ENCODE measurements at regions not wholly inside any gene's neighbourhood (a gene's known extent, or its start where the extent isn't known, plus 50 kb on each side); places are given as distances from the start of the nearest gene placed in this dataset.

DNA sequence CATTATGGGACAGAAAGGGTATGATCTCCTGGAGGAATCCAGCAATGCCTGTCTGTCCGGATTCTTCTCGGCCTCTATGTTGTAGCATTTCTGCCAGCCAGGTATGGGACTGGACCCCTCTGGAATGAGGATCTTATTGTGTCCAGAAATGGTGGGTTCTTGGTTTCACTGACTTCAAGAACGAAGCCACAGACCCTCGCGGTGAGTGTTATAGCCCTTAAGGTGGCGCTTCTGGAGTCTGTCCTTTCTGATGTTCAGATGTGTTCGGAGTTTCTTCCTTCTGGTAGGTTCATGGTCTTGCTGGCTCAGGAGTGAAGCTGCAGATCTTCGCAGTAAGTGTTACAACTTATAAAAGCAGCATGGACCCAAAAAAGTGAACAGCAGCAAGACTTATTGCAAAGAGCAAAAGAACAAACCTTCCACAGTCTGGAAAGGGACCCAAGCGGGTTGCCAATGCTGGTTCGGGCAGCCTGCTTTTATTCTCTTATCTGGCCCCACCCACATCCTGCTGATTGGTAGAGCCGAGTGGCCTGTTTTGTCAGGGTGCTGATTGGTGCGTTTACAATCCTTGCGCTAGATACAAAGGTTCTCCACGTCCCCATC is 62.3 kb upstream of the IER3 start:
- no peak for DNase-seq (ENCODE audit: low spot score)

DNA sequence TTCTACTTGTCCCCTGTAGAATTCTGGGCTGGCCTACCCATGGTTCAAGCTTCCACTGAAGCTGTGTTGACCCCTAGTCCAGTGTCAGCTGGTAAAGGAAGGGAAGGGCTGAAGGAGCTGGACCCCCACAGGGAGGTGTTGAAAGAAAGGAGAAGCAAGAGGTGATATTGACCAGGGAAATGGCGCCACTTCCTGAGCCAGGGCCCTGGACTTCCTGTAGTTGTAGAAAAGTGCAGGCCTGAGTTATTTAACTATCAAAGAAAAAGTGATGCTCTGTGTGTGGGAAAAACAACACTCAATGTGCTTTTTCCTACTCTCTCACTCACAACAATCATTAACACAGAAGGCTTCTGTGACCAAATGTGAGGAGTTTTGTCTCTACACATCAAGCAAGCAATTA is 60.0 kb upstream of the IER3 start:
- no peak for DNase-seq (ENCODE audit: low spot score)

DNA sequence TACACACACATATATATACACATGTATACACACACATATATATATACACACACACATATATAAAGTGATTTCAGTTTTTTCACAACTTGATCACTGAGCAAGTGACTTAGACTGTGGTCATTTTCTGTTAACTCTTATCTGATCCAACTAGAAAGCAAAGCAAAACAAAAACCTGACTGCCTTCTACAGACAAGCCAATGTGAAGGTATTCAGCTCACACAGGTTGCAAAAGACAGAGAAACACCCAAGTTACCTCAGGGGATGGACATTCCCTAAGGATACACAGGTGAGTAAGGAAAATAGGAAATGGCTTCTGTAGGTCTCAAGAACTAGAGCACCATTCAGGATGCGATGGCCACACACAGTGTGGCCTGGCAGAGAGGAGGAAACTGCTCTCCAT is 58.4 kb upstream of the IER3 start:
- DNase-seq (ENCODE audit: low spot score), result no peak

DNA sequence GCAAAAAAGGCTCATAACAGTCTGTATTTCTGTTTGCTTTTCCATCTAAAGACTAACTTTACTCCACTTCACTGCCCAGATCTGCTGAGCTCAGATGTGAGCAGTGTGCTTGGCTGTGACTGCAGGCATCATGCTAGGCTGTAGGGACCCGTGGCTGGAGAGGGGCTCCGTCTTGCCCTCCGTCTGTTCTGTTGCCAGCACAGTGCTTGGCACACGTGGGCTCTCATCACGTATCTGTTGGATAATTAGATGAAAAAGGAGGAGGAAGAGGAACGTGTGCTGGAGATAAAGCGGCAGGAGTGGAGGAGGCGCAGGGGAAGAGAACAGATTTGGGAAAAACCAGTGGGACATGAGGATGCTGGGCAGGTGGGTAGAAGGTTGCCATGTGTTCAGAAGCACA is 57.6 kb upstream of the IER3 start:
- no peak for DNase-seq (ENCODE audit: low spot score)

DNA sequence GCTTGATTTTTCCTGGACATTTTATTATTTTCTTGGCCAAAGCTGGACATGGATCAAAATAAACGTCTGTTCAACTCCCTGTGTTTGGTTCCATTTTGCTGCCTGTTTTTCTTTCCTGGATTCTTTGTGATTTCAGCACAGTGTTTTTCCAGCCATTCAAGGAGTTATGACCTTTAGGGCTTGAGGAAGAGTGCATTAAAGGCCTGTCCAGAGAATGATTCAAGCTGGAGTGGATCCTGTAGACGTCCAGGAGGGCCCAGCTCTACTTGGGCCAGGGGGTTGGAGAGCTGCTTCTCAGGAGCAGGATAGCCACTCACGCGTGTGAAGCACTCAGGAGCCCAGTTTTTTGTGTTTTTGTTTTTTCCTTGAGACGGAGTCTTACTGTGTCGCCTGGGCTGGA is 56.5 kb upstream of the IER3 start:
- no peak for DNase-seq (ENCODE audit: low spot score)

DNA sequence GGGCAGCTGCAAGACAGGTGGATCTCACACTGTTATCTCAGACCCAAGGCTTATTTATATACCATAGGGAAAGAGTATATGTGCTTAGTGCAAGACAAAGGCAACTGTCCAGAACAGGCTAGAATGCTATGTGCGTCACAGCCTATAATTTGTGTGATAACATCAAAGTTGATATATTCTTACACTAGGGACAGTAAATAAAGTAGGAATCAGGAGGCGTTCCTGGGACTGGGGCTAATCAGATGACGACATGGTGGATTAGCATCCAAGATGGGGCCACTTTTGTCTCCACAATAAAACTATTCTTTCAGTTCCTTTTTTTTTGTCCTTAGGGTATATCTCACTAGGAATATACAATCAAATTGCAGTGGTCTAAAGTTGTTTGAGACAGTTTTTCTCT is 54.9 kb upstream of the IER3 start:
- no peak for DNase-seq (ENCODE audit: low spot score)

DNA sequence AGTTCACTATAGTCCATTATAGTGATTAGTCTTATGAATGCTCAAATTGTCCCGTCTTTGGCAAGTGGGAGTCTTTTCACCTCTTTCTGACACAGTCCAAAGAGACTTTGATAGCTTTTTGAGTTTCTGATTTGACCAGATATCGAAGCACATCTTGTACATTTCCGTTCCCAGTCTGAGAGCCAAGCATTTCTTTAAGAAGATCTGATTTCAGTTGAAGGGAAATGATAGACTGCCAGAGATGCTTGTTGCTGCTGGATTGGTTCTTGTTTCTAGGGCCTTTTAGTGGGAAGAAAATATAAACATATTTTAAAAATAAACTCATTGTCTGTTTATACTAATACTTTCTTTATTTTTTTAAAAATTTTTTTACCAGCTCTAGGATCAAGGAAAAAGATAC is 54.1 kb upstream of the IER3 start:
- no peak for DNase-seq (ENCODE audit: low spot score)

DNA sequence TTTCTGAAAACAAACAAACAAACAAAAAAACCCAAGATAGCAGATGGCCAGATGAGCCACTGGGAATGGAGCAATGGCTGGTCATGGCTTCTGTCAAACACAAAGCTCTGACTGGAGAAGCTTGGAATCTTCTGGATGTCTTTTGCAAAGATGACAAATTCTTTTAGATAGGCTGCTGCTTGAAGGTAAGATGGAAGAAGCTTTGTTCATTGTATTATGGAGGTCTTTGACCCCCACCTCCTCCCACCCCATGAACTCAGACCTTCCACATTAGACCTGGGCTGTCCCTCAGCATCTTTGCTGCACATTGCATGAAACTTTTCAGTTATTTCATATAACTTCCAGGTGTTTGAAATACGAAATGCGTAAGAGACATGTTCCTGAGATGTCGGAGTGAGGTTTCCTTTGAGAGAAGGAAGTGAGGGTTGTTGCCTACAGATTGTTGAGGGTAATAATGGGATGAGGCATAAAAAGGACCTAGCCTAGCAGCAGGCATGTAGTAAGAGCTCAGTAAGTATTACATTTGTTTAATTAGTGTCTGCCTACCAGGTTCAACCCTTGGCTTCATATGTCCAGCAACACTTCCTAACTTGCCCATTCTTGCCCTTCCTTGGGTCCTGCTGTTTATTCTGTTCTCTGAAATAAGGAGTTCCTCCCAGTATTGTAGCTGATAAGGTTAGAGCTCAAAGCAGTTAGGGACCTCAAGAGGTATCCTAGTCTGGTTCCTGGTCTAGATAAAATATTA is 51.4 kb upstream of the IER3 start:
- DNase-seq (ENCODE audit: low spot score), result no peak

All from kidney tubule cell (primary cell).